ENCODE measurements at regions not wholly inside any gene's neighbourhood (a gene's known extent, or its start where the extent isn't known, plus 50 kb on each side); places are given as distances from the start of the nearest gene placed in this dataset.

GRCh38 chr11:106156290-106156937 lies 79.0 kb downstream of the AASDHPPT start:
- Histone ChIP-seq H3K79me2 (ENCODE audit: insufficient read depth, low read length) (no peaks in the 10 kb centered on the region), H3K27ac (ENCODE audit: low read depth, low read length) (no peak overlapping the region), H4K20me1 (ENCODE audit: insufficient read depth) (no peaks in the 10 kb centered on the region), H3K9ac (ENCODE audit: low read length) (no peak overlapping the region), H3K4me2 (ENCODE audit: low read length) (no peak overlapping the region), H3K4me3 (replicated peaks in 1 of 2; ENCODE audit: low read depth in 1 of 2, low read length in 2 of 2) (no peak overlapping the region), H3K4me1 (ENCODE audit: control insufficient read depth in 1 of 2, insufficient read depth in 2 of 2, low read length in 2 of 2) (no peaks in the 10 kb centered on the region), H3K36me3 (ENCODE audit: control insufficient read depth in 1 of 2, insufficient read depth in 2 of 2, low read length in 2 of 2) (no peaks in the 10 kb centered on the region), H2AFZ (ENCODE audit: low read depth, low read length, poor library complexity, severe bottlenecking) (peak overlapping the region; percentile 46), H3K27me3 (ENCODE audit: insufficient read depth, low read length) (no peaks in the 10 kb centered on the region), H3K9me3 (ENCODE audit: control insufficient read depth in 1 of 2, insufficient read depth in 1 of 2, low read depth in 1 of 2, low read length in 2 of 2) (no peaks in the 10 kb centered on the region), H3K9me2 (ENCODE audit: insufficient read depth) (no peaks in the 10 kb centered on the region)
- ChIA-PET RAD21 (ENCODE audit: low non-redundant PET in 1 of 2, low total read pairs in 2 of 2, uncharacterized antibody in 2 of 2, unreplicated experiment in 2 of 2) (no interaction called here), CTCF (interaction anchor here (0.6 to 1.1 kb wide), 8 partner anchors 18 to 881 kb away, joined by 3 to 4 read pairs (median 3); no protein-coding TSS in a partner anchor), POLR2A (interaction anchor here (0.6 kb wide), 1 partner anchor 60 kb away, joined by 3 read pairs; no protein-coding TSS in a partner anchor)
- no TSS peak for BruUV-seq (replicated peaks)
- intact Hi-C loops (cut with micrococcal nuclease) = loop anchor here (2.0 kb wide), 2 partner anchors 428 to 880 kb away; no protein-coding TSS in a partner anchor
- peak; percentile 26 for DNase-seq (ENCODE audit: low read depth, low spot score)
- TF ChIP-seq POLR2A (IDR thresholded peaks at IDR 0.05; ENCODE audit: borderline replicate concordance, extremely low read depth, insufficient read depth, insufficient read length) (no peak), YY1 (IDR thresholded peaks at IDR 0.05; ENCODE audit: extremely low read depth, insufficient replicate concordance, low read depth, low read length) (no peak), CTCF (IDR thresholded peaks at IDR 0.05 in 2 of 3, conservative IDR thresholded peaks at IDR 0.05 in 1 of 3; ENCODE audit: borderline replicate concordance in 1 of 3, insufficient read depth in 1 of 3, low read depth in 2 of 3, low read length in 2 of 3) (peak; percentile 29 to 64 (median 44); a peak in 5 of 6 replicates), EZH2 (IDR thresholded peaks at IDR 0.05) (no peak), SRF (IDR thresholded peaks at IDR 0.05; ENCODE audit: low read depth) (no peak), EGR1 (IDR thresholded peaks at IDR 0.05; ENCODE audit: low read depth) (no peak), CEBPB (IDR thresholded peaks at IDR 0.05; ENCODE audit: low read depth) (peak; percentile 54; the same call in 1 of the 2 replicates), RAD21 (IDR thresholded peaks at IDR 0.05; ENCODE audit: low read depth) (peak; percentile 61), EZH2phosphoT487 (IDR thresholded peaks at IDR 0.05; ENCODE audit: borderline replicate concordance) (no peak), ZFX (IDR thresholded peaks at IDR 0.05) (no peak), POLR2AphosphoS5 (IDR thresholded peaks at IDR 0.05; ENCODE audit: low read depth, low read length) (no peak)
- TF ChIP-seq, protein P1, sequence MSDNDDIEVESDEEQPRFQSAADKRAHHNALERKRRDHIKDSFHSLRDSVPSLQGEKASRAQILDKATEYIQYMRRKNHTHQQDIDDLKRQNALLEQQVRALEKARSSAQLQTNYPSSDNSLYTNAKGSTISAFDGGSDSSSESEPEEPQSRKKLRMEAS (IDR thresholded peaks at IDR 0.05) = no peak
- TF ChIP-seq, protein P2, sequence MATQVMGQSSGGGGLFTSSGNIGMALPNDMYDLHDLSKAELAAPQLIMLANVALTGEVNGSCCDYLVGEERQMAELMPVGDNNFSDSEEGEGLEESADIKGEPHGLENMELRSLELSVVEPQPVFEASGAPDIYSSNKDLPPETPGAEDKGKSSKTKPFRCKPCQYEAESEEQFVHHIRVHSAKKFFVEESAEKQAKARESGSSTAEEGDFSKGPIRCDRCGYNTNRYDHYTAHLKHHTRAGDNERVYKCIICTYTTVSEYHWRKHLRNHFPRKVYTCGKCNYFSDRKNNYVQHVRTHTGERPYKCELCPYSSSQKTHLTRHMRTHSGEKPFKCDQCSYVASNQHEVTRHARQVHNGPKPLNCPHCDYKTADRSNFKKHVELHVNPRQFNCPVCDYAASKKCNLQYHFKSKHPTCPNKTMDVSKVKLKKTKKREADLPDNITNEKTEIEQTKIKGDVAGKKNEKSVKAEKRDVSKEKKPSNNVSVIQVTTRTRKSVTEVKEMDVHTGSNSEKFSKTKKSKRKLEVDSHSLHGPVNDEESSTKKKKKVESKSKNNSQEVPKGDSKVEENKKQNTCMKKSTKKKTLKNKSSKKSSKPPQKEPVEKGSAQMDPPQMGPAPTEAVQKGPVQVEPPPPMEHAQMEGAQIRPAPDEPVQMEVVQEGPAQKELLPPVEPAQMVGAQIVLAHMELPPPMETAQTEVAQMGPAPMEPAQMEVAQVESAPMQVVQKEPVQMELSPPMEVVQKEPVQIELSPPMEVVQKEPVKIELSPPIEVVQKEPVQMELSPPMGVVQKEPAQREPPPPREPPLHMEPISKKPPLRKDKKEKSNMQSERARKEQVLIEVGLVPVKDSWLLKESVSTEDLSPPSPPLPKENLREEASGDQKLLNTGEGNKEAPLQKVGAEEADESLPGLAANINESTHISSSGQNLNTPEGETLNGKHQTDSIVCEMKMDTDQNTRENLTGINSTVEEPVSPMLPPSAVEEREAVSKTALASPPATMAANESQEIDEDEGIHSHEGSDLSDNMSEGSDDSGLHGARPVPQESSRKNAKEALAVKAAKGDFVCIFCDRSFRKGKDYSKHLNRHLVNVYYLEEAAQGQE (IDR thresholded peaks at IDR 0.05; ENCODE audit: low read depth) = no peak
- peak; percentile 73 for ATAC-seq
